IMR-90 (cell line): ENCODE measurements at regions not wholly inside any gene's neighbourhood (a gene's known extent, or its start where the extent isn't known, plus 50 kb on each side); places are given as distances from the start of the nearest gene placed in this dataset.

Source experiments
- ATAC-seq: fragments of 200-7000 bp; cut with Tn5 transposase; 2 replicates; pipeline ENCODE4 v1.9.1; 2020; ENCODE audit warnings: low read depth, mild to moderate bottlenecking, moderate library complexity
- BruUV-seq: library from RNA; stranded (reverse); fragments of 400-500 nt; replicated peaks from 2 replicates; lab custom pipeline; 2021; lab: Mats Ljungman, UMichigan
- CTCF ChIA-PET: fragments of 300-600 bp; formaldehyde crosslinking; extraction: SDS; loops from one replicate; lab custom pipeline; 2021; ENCODE audit warnings: antibody characterized with exemption; lab: Yijun Ruan, JAX
- POLR2A ChIA-PET: fragments of 300-600 bp; sonication (Branson Sonifier 250); formaldehyde crosslinking; loops from one replicate; lab custom pipeline; 2022; ENCODE audit warnings: antibody characterized with exemption; ENCODE audit not compliant: unreplicated experiment; lab: Charles Lee
- DNase-seq: peaks from one replicate; pipeline ENCODE4 v3.0.0; 2013
- H2AFZ ChIP-seq: replicated peaks from 2 replicates; pipeline ENCODE3; 2013; ENCODE audit warnings: low read length, mild to moderate bottlenecking; ENCODE audit not compliant: poor library complexity
- H2AK5ac ChIP-seq: 2 replicates; pipeline ENCODE4 v1.6.1; 2013; ENCODE audit warnings: low read depth, low read length, inconsistent platforms
- H2AK9ac ChIP-seq: replicated peaks from 2 replicates; pipeline ENCODE3; 2013; ENCODE audit warnings: mild to moderate bottlenecking, low read depth, low read length, moderate library complexity; ENCODE audit not compliant: poor library complexity
- H2BK120ac ChIP-seq: 2 replicates; pipeline ENCODE4 v1.6.1; 2013; ENCODE audit warnings: low read depth, low read length, inconsistent platforms
- H2BK15ac ChIP-seq: 3 replicates; pipeline ENCODE4 v1.6.1; 2013; ENCODE audit warnings: low read depth, low read length, inconsistent platforms
- H2BK20ac ChIP-seq: 2 replicates; pipeline ENCODE4 v1.6.1; 2013; ENCODE audit warnings: low read depth, mild to moderate bottlenecking, inconsistent platforms, low read length, moderate library complexity
- H2BK5ac ChIP-seq: 2 replicates; pipeline ENCODE4 v1.6.1; 2013; ENCODE audit warnings: mild to moderate bottlenecking, low read depth, low read length, inconsistent platforms; ENCODE audit not compliant: poor library complexity, severe bottlenecking
- H3K14ac ChIP-seq: replicated peaks from 2 replicates; pipeline ENCODE4 v1.6.1; 2013; ENCODE audit warnings: low read depth, low read length, inconsistent platforms
- H3K18ac ChIP-seq: 2 replicates; pipeline ENCODE4 v1.6.1; 2013; ENCODE audit warnings: low read depth, low read length, control low read depth
- H3K23ac ChIP-seq: 2 replicates; pipeline ENCODE4 v1.6.1; 2013; ENCODE audit warnings: low read depth, low read length, inconsistent platforms
- H3K27ac ChIP-seq: 2 replicates; pipeline ENCODE4 v1.5.1; 2013; ENCODE audit warnings: mild to moderate bottlenecking, control low read depth, low read length; ENCODE audit not compliant: insufficient read depth
- H3K27me3 ChIP-seq: 2 replicates; pipeline ENCODE4 v1.6.1; 2013; ENCODE audit warnings: low read length; ENCODE audit not compliant: control insufficient read depth, insufficient read depth
- H3K36me3 ChIP-seq: 2 replicates; pipeline ENCODE4 v1.6.1; 2013; ENCODE audit warnings: low read length, mixed read lengths; ENCODE audit not compliant: control insufficient read depth, insufficient read depth
- H3K4ac ChIP-seq: 2 replicates; pipeline ENCODE4 v1.6.1; 2013; ENCODE audit warnings: low read depth, low read length, inconsistent platforms
- H3K4me1 ChIP-seq: 2 replicates; pipeline ENCODE4 v1.6.1; 2013; ENCODE audit warnings: low read length, mixed read lengths; ENCODE audit not compliant: control insufficient read depth, insufficient read depth
- H3K4me2 ChIP-seq: 2 replicates; pipeline ENCODE4 v1.6.1; 2013; ENCODE audit warnings: low read depth, mild to moderate bottlenecking, control low read depth, low read length, moderate library complexity
- H3K4me3 ChIP-seq: 2 replicates; pipeline ENCODE4 v1.5.1; 2013; ENCODE audit warnings: low read depth, mild to moderate bottlenecking, control low read depth, low read length, moderate library complexity; ENCODE audit not compliant: insufficient read depth
- H3K56ac ChIP-seq: 2 replicates; pipeline ENCODE4 v1.6.1; 2013; ENCODE audit warnings: low read length, inconsistent platforms; ENCODE audit not compliant: insufficient read depth; ENCODE audit errors: extremely low read depth
- H3K79me1 ChIP-seq, 2 experiments: 2 replicates each; pipeline ENCODE4 v1.6.1; 2013; ENCODE audit warnings: low read length in 2 of 2, inconsistent platforms in 1 of 2, low read depth in 1 of 2
- H3K9ac ChIP-seq: 2 replicates; pipeline ENCODE4 v1.6.1; 2013; ENCODE audit warnings: low read depth, low read length, control low read depth
- H3K9me1 ChIP-seq: 2 replicates; pipeline ENCODE4 v1.6.1; 2013; ENCODE audit warnings: low read length, inconsistent platforms; ENCODE audit not compliant: insufficient read depth
- H3K9me3 ChIP-seq: 2 replicates; pipeline ENCODE4 v1.6.1; 2013; ENCODE audit warnings: low read length; ENCODE audit not compliant: control insufficient read depth, insufficient read depth
- H4K20me1 ChIP-seq: 2 replicates; pipeline ENCODE4 v1.6.1; 2013; ENCODE audit warnings: low read length, inconsistent platforms; ENCODE audit not compliant: insufficient read depth
- H4K5ac ChIP-seq: 2 replicates; pipeline ENCODE4 v1.6.1; 2013; ENCODE audit warnings: mild to moderate bottlenecking, low read depth, low read length, control low read depth
- H4K8ac ChIP-seq, 2 experiments: 2 replicates each; pipeline ENCODE4 v1.6.1; 2013; ENCODE audit warnings: low read depth in 2 of 2, low read length in 2 of 2, control low read depth in 1 of 2, inconsistent platforms in 1 of 2
- H4K91ac ChIP-seq: 2 replicates; pipeline ENCODE4 v1.6.1; 2013; ENCODE audit warnings: low read depth, low read length, inconsistent platforms; ENCODE audit not compliant: insufficient read depth
- CTCF ChIP-seq: conservative IDR thresholded peaks from 2 replicates; pipeline ENCODE4 v1.5.1; 2012; ENCODE audit warnings: mild to moderate bottlenecking, low read depth, low read length, improper control_type of control experiment
- MAZ ChIP-seq: IDR thresholded peaks from 2 replicates; pipeline ENCODE4 v1.6.1; 2012; ENCODE audit warnings: low read depth, mild to moderate bottlenecking, low read length, improper control_type of control experiment, moderate library complexity, borderline replicate concordance
- RAD21 ChIP-seq: IDR thresholded peaks from 2 replicates; pipeline ENCODE4 v1.6.1; 2012; ENCODE audit warnings: low read length, improper control_type of control experiment
- RCOR1 ChIP-seq: IDR thresholded peaks from 2 replicates; pipeline ENCODE4 v1.6.1; 2012; ENCODE audit warnings: mild to moderate bottlenecking, low read length, improper control_type of control experiment; ENCODE audit not compliant: insufficient replicate concordance
- RFX5 ChIP-seq: IDR thresholded peaks from 2 replicates; pipeline ENCODE4 v1.8.0; 2012; ENCODE audit warnings: low read depth, mild to moderate bottlenecking, low read length, moderate library complexity
- SMC3 ChIP-seq: fragments of 150-350 bp; IDR thresholded peaks from 2 replicates; pipeline ENCODE4 v1.6.1; 2016; ENCODE audit warnings: low read depth, mild to moderate bottlenecking, antibody characterized with exemption, low read length, moderate library complexity
- WGBS, 2 experiments: methylation state at CpG; one replicate each; pipeline versions ENCODE4 v1.1.5 to v1.1.7; 2013; ENCODE audit warnings: missing lambda C conversion rate in 2 of 2; ENCODE audit not compliant: insufficient read length in 1 of 2; ENCODE audit errors: extremely low coverage in 2 of 2; 5-methylcytosine and 5-hydroxymethylcytosine counted together
- dilution Hi-C: fragments of 300-500 bp; cut with HindIII; formaldehyde crosslinking; loops from one replicate; pipeline ENCODE4 v1.14.3; 2018; ENCODE audit warnings: low sequenced_read_pairs; ENCODE audit not compliant: unreplicated experiment
- in situ Hi-C: fragments of 300-500 bp; cut with MboI; formaldehyde crosslinking; loops from 3 replicates; pipeline ENCODE4 v1.14.3; 2019; ENCODE audit warnings: low sequenced_read_pairs, inconsistent platforms, mixed read lengths
- intact Hi-C: fragments of 100-400 bp; cut with micrococcal nuclease; formaldehyde crosslinking; loops from 2 replicates; pipeline ENCODE4 v1.10.0; 2022

DNA sequence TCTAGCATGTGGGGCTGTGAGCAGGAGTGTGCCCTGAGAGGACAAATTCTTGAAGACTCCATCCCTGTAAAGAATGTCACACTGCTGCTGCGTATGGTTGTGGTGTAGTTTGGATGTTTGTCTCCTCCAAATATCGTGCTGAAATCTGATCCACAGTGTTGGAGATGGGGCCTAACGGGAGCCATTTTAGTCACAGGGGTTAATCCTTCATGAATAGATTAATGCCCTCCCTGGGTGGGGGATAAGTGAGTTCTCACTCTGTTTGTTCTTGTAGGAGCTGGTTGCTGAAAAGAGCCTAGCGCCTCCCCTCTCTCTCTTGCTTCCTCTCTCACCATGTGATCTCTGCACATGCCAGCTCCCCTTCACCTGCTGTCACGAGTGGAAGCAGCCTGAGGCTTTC, 94.5 kb upstream of the VASH1 start:
- no peak overlapping the region for H2BK20ac ChIP-seq
- ATAC-seq, result no peak
- no peak overlapping the region for H3K18ac ChIP-seq
- H3K14ac ChIP-seq, result no peak overlapping the region
- WGBS, 2 experiments, result no CpG with 5 or more reads among the region's 5 CpGs
- TF ChIP-seq CTCF, result no peak
- no peak for TF ChIP-seq RFX5
- TF ChIP-seq RCOR1, result no peak
- TF ChIP-seq MAZ, result no peak
- no peak for TF ChIP-seq SMC3
- TF ChIP-seq RAD21, result no peak
- no peaks in the 10 kb centered on the region for H3K79me1 ChIP-seq
- no peak overlapping the region for H2BK15ac ChIP-seq
- no peak overlapping the region for H4K8ac ChIP-seq
- intact Hi-C loops (no loop called here), dilution Hi-C loops (no loop called here), in situ Hi-C loops (no loop called here)
- no peak overlapping the region for H3K4me2 ChIP-seq
- H3K23ac ChIP-seq, result no peak overlapping the region
- H4K91ac ChIP-seq, result no peak overlapping the region
- CTCF ChIA-PET, result no interaction called here
- no peak overlapping the region for H2AFZ ChIP-seq
- no peaks in the 10 kb centered on the region for H4K20me1 ChIP-seq
- H3K27me3 ChIP-seq, result no peaks in the 10 kb centered on the region
- no peak overlapping the region for H2BK120ac ChIP-seq
- POLR2A ChIA-PET, result no interaction called here
- H2BK5ac ChIP-seq, result no peak overlapping the region
- H3K9ac ChIP-seq, result no peak overlapping the region
- no peak for DNase-seq
- no peak overlapping the region for H3K27ac ChIP-seq
- H3K9me3 ChIP-seq, result no peaks in the 10 kb centered on the region
- no peak overlapping the region for H2AK5ac ChIP-seq
- H3K36me3 ChIP-seq, result no peaks in the 10 kb centered on the region
- H3K4ac ChIP-seq, result no peak overlapping the region
- no peak overlapping the region for H3K4me3 ChIP-seq
- no peak overlapping the region for H2AK9ac ChIP-seq
- no peak overlapping the region for H4K5ac ChIP-seq
- no TSS peak for BruUV-seq
- no peaks in the 10 kb centered on the region for H3K9me1 ChIP-seq
- no peaks in the 10 kb centered on the region for H3K4me1 ChIP-seq
- no peak overlapping the region for H3K56ac ChIP-seq
